Mesenchymal stem cell (in vitro differentiated cells and primary cell): ENCODE measurements at regions not wholly inside any gene's neighbourhood (a gene's known extent, or its start where the extent isn't known, plus 50 kb on each side); places are given as distances from the start of the nearest gene placed in this dataset.

ENCODE experiments used
- DNase-seq: peaks from one replicate; pipeline ENCODE4 v3.0.0-alpha.2; 2013
- H2AFZ ChIP-seq: one replicate; pipeline ENCODE4 v1.6.1; 2013; ENCODE audit warnings: low read depth, mild to moderate bottlenecking, control low read depth, inconsistent platforms, low read length, moderate library complexity
- H2AK5ac ChIP-seq: 2 replicates; pipeline ENCODE4 v1.6.1; 2013; ENCODE audit warnings: low read length, moderate library complexity, mild to moderate bottlenecking, inconsistent platforms; ENCODE audit not compliant: severe bottlenecking
- H2BK120ac ChIP-seq: one replicate; pipeline ENCODE4 v1.6.1; 2013; ENCODE audit warnings: low read depth, mild to moderate bottlenecking, inconsistent platforms, low read length, moderate library complexity
- H2BK12ac ChIP-seq, 2 experiments: one replicate each; pipeline ENCODE4 v1.6.1; 2013; ENCODE audit warnings: inconsistent platforms in 2 of 2, low read length in 2 of 2, mild to moderate bottlenecking in 2 of 2, moderate library complexity in 2 of 2, control low read depth in 1 of 2
- H2BK15ac ChIP-seq: one replicate; pipeline ENCODE4 v1.6.1; 2013; ENCODE audit warnings: mild to moderate bottlenecking, low read depth, inconsistent platforms; ENCODE audit not compliant: poor library complexity, severe bottlenecking
- H2BK5ac ChIP-seq: 2 replicates; pipeline ENCODE4 v1.6.1; 2013; ENCODE audit warnings: low read depth, mild to moderate bottlenecking, low read length, control low read depth, inconsistent platforms; ENCODE audit not compliant: poor library complexity, severe bottlenecking
- H3K14ac ChIP-seq, 2 experiments: one replicate each; pipeline ENCODE4 v1.6.1; 2013; ENCODE audit warnings: inconsistent platforms in 2 of 2, low read length in 2 of 2, control low read depth in 1 of 2, mild to moderate bottlenecking in 1 of 2, moderate library complexity in 1 of 2
- H3K18ac ChIP-seq, 2 experiments: one replicate each; pipeline ENCODE4 v1.6.1; 2013; ENCODE audit warnings: inconsistent platforms in 2 of 2, low read length in 2 of 2, control low read depth in 1 of 2, low read depth in 1 of 2, mild to moderate bottlenecking in 1 of 2
- H3K23ac ChIP-seq, 2 experiments: one replicate each; pipeline ENCODE4 v1.6.1; 2013; ENCODE audit warnings: inconsistent platforms in 2 of 2, low read length in 2 of 2, mild to moderate bottlenecking in 2 of 2, moderate library complexity in 2 of 2, control low read depth in 1 of 2
- H3K27ac ChIP-seq: 2 replicates; pipeline ENCODE4 v1.5.1; 2013; ENCODE audit warnings: mild to moderate bottlenecking, moderate library complexity, low read length, control low read depth, inconsistent platforms; ENCODE audit not compliant: poor library complexity, severe bottlenecking
- H3K27me3 ChIP-seq, 2 experiments: 2 replicates each; pipeline versions ENCODE4 v1.6.1 to v1.7.0; 2013; ENCODE audit warnings: low read length in 2 of 2, mild to moderate bottlenecking in 2 of 2, moderate library complexity in 2 of 2, control low read depth in 1 of 2, inconsistent platforms in 1 of 2; ENCODE audit not compliant: control insufficient read depth in 1 of 2, insufficient read depth in 1 of 2
- H3K36me3 ChIP-seq, 2 experiments: 2 replicates each; pipeline versions ENCODE4 v1.6.1 to v1.7.0; 2013; ENCODE audit warnings: low read length in 2 of 2, control low read depth in 1 of 2, inconsistent platforms in 1 of 2, low read depth in 1 of 2, mild to moderate bottlenecking in 1 of 2; ENCODE audit not compliant: insufficient read depth in 2 of 2, control insufficient read depth in 1 of 2
- H3K4ac ChIP-seq, 2 experiments: one replicate each; pipeline ENCODE4 v1.6.1; 2013; ENCODE audit warnings: inconsistent platforms in 2 of 2, low read length in 2 of 2, mild to moderate bottlenecking in 2 of 2, moderate library complexity in 2 of 2, control low read depth in 1 of 2, low read depth in 1 of 2
- H3K4me1 ChIP-seq: 2 replicates; pipeline ENCODE4 v1.6.1; 2013; ENCODE audit warnings: low read depth, low read length, control low read depth; ENCODE audit not compliant: control insufficient read depth, insufficient read depth
- H3K4me2 ChIP-seq: 2 replicates; pipeline ENCODE4 v1.6.1; 2013; ENCODE audit warnings: low read length, mild to moderate bottlenecking, inconsistent platforms; ENCODE audit not compliant: poor library complexity, severe bottlenecking
- H3K4me3 ChIP-seq, 2 experiments: 2 replicates each; pipeline versions ENCODE4 v1.5.1 to v1.7.0; 2013; ENCODE audit warnings: low read length in 2 of 2, mild to moderate bottlenecking in 2 of 2, control low read depth in 1 of 2, low read depth in 1 of 2; ENCODE audit not compliant: insufficient read depth in 1 of 2
- H3K79me1 ChIP-seq: replicated peaks from 2 replicates; pipeline ENCODE4 v1.6.1; 2013; ENCODE audit warnings: mild to moderate bottlenecking, control low read depth, low read length, inconsistent platforms; ENCODE audit not compliant: poor library complexity, severe bottlenecking
- H3K9ac ChIP-seq: 2 replicates; pipeline ENCODE4 v1.7.0; 2013; ENCODE audit warnings: mild to moderate bottlenecking, low read length, moderate library complexity
- H3K9me3 ChIP-seq: 2 replicates; pipeline ENCODE4 v1.7.0; 2013; ENCODE audit warnings: mild to moderate bottlenecking, low read length; ENCODE audit not compliant: control insufficient read depth
- H4K8ac ChIP-seq: one replicate; pipeline ENCODE4 v1.6.1; 2013; ENCODE audit warnings: inconsistent platforms, mild to moderate bottlenecking, low read length, moderate library complexity
- H4K91ac ChIP-seq: one replicate; pipeline ENCODE4 v1.6.1; 2013; ENCODE audit warnings: mild to moderate bottlenecking, low read length, inconsistent platforms
- WGBS: methylation state at CpG from one replicate; pipeline ENCODE4 v1.1.7; 2013; ENCODE audit warnings: mixed read lengths; 5-methylcytosine and 5-hydroxymethylcytosine counted together

DNA sequence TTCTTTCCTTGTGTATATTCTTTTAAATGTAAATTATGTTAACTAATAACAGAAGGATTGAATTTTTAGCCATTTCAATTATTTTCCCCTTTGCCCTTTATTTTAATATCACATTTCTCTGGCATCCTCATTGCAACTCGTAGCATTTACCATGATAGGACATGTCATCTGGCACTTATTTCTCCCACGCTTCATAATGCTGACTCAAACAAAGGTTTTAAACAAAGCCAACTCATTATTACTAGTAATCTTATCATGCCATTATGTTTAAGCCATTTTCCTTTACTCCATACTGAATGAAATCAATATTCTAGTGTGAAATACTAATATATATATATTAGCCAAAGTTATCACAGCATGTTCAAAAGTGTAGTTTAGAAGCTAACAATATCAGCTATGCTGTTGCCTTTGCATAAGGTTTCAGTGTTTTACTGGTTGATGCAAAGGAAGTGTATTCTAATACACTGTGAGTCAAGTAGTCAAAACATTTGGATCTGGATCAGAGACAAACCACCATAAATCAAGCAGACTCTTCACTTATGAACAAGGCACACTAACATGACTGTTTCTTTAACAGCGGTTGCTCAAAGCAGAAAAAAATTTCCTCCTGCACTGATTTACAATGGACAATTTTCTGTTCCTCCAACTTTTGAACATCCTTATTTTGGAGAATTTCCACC lies 281.6 kb downstream of the SLC7A11 start:
- Histone ChIP-seq H3K23ac (no peak overlapping the region), H3K9ac (peak overlapping the region; percentile 36), H3K4me1 (no peaks in the 10 kb centered on the region), H3K27ac (peak overlapping the region; percentile 53), H3K27me3 (no peaks in the 10 kb centered on the region), H2BK12ac (no peak overlapping the region), H2BK120ac (no peak overlapping the region), H3K79me1 (no peaks in the 10 kb centered on the region), H3K4me2 (no peak overlapping the region), H2BK5ac (no peak overlapping the region), H3K4me3 (peak overlapping the region in 1 of 2 experiments; percentile 20), H3K18ac (no peak overlapping the region), H2AFZ (no peak overlapping the region), H2AK5ac (no peak overlapping the region), H3K36me3 (no peaks in the 10 kb centered on the region), H2BK15ac (no peak overlapping the region), H4K91ac (no peak overlapping the region), H3K4ac (no peak overlapping the region), H3K14ac (no peak overlapping the region), H3K9me3 (no peaks in the 10 kb centered on the region), H4K8ac (no peak overlapping the region)
- WGBS = 2% methylated on average over 3 of the region's 3 CpGs
- peak; percentile 90 for DNase-seq

DNA sequence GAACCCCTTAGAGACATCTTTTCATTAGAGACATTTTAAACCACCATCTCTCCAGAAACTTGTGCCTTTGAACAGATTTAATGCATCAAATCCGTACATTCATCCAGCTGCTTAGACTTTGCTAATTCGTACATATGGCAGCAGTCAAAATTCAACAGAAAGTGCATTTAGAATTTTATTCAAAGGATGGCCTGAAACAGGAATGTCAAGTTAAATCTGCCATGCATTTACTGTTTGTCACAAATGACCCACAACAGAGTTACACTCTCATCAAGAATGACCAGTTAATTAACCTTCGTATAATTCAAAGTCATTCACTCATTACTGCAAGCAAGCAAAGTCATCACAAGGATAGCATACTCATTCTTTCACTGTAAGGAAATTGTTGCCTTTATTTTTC lies 284.3 kb downstream of the SLC7A11 start:
- H3K79me1 ChIP-seq = no peaks in the 10 kb centered on the region
- H3K23ac ChIP-seq = no peak overlapping the region
- H2BK5ac ChIP-seq = no peak overlapping the region
- no peaks in the 10 kb centered on the region for H3K36me3 ChIP-seq
- H4K91ac ChIP-seq = no peak overlapping the region
- H3K4me3 ChIP-seq = no peak overlapping the region
- no peak overlapping the region for H2AFZ ChIP-seq
- no peak overlapping the region for H4K8ac ChIP-seq
- H2BK12ac ChIP-seq = no peak overlapping the region
- H3K27me3 ChIP-seq = no peaks in the 10 kb centered on the region
- H3K4ac ChIP-seq = no peak overlapping the region
- no peak overlapping the region for H2BK120ac ChIP-seq
- H3K9ac ChIP-seq = no peak overlapping the region
- H3K4me1 ChIP-seq = no peaks in the 10 kb centered on the region
- no peak for DNase-seq
- no peak overlapping the region for H2BK15ac ChIP-seq
- WGBS = 100% methylated on average over 3 of the region's 3 CpGs
- H3K27ac ChIP-seq = no peak overlapping the region
- no peak overlapping the region for H3K18ac ChIP-seq
- H3K14ac ChIP-seq = no peak overlapping the region
- H3K4me2 ChIP-seq = no peak overlapping the region
- H2AK5ac ChIP-seq = no peak overlapping the region
- no peaks in the 10 kb centered on the region for H3K9me3 ChIP-seq

DNA sequence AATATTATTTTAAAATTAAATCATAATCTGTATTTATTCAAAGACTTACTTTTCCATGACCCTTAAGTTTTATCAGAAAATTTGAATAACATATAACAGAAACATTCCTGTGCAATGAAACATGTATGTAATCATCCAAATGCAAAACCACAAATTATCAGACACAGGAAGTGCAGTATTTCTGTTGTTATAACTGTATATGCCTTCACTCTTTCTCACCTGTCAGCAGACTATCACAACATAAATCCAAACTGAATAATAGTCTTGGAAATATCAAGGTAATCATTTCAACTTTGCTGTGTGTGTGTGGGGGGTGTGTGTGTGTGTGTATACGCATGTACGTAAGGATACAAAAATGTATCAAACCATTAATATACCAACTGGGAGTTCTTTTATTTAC lies 285.9 kb downstream of the SLC7A11 start:
- Histone ChIP-seq H2BK5ac (no peak overlapping the region), H3K23ac (no peak overlapping the region), H3K4me2 (no peak overlapping the region), H3K27ac (no peak overlapping the region), H2AK5ac (no peak overlapping the region), H3K9me3 (no peaks in the 10 kb centered on the region), H2BK15ac (no peak overlapping the region), H3K18ac (no peak overlapping the region), H2BK12ac (no peak overlapping the region), H3K4ac (no peak overlapping the region), H4K91ac (no peak overlapping the region), H3K4me1 (no peaks in the 10 kb centered on the region), H2BK120ac (no peak overlapping the region), H2AFZ (no peak overlapping the region), H3K36me3 (no peaks in the 10 kb centered on the region), H3K27me3 (no peaks in the 10 kb centered on the region), H3K14ac (no peak overlapping the region), H3K4me3 (no peak overlapping the region), H3K79me1 (no peaks in the 10 kb centered on the region), H4K8ac (no peak overlapping the region), H3K9ac (no peak overlapping the region)
- no CpG with 5 or more reads among the region's 2 CpGs for WGBS
- DNase-seq = no peak

DNA sequence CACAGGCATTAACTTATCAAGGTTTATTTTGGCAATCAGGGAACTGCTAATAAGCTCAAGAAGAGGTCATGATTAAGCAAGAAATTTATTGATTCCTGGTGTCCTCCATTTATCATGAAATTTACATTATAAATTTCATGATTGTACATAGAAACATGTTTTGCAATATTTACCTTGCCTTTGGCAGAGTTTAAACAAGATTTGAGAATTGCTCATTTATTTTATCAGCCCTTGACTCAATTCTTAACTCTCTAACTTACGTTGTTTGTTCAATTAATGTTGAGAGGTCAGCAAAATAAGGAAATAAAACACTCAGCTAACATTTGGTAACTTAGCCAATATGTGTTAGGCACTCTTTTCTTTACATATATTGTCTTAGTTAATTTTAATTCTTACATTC lies 286.6 kb downstream of the SLC7A11 start:
- Histone ChIP-seq H2AK5ac (no peak overlapping the region), H3K4ac (no peak overlapping the region), H2AFZ (no peak overlapping the region), H2BK15ac (no peak overlapping the region), H2BK12ac (no peak overlapping the region), H3K4me3 (no peak overlapping the region), H3K27me3 (no peaks in the 10 kb centered on the region), H3K14ac (no peak overlapping the region), H3K36me3 (no peaks in the 10 kb centered on the region), H3K4me1 (no peaks in the 10 kb centered on the region), H3K4me2 (no peak overlapping the region), H3K27ac (no peak overlapping the region), H2BK5ac (no peak overlapping the region), H3K9ac (no peak overlapping the region), H4K91ac (no peak overlapping the region), H3K18ac (no peak overlapping the region), H3K23ac (no peak overlapping the region), H2BK120ac (no peak overlapping the region), H3K9me3 (no peaks in the 10 kb centered on the region), H3K79me1 (no peaks in the 10 kb centered on the region), H4K8ac (no peak overlapping the region)
- no peak for DNase-seq
- no CpG with 5 or more reads among the region's 1 CpG for WGBS
